ENCODE measurements at regions not wholly inside any gene's neighbourhood (a gene's known extent, or its start where the extent isn't known, plus 50 kb on each side); places are given as distances from the start of the nearest gene placed in this dataset.

GRCh38 chr2:104654811-104655210 is 199.1 kb upstream of the POU3F3 start:
- H3K4me3 ChIP-seq (ENCODE audit: low read depth in 2 of 2, low read length in 1 of 2) = no peak overlapping the region
- H3K4me1 ChIP-seq (ENCODE audit: control insufficient read depth in 1 of 2, insufficient read depth in 2 of 2, low read depth in 1 of 2, low read length in 1 of 2) = peaks cover 0 to 11% of the 10 kb centered on the region in 2 experiments; a peak in 2 of 4 replicates
- H3K9me3 ChIP-seq = no peaks in the 10 kb centered on the region
- no peak overlapping the region for H2AFZ ChIP-seq (ENCODE audit: low read depth)
- H3F3A ChIP-seq (replicated peaks; ENCODE audit: insufficient read depth) = no peaks in the 10 kb centered on the region
- no peaks in the 10 kb centered on the region for H3K9me2 ChIP-seq
- peak overlapping the region in 1 of 2 experiments; percentile 62; a peak in 1 of 4 replicates for H3K27ac ChIP-seq (ENCODE audit: low read depth in 2 of 2, low read length in 1 of 2)
- H4K20me1 ChIP-seq (ENCODE audit: insufficient read depth) = no peaks in the 10 kb centered on the region
- no peaks in the 10 kb centered on the region for H3K27me3 ChIP-seq (ENCODE audit: insufficient read depth)
- POLR2A ChIA-PET = interaction anchor here (1.2 kb wide), 1 partner anchor 16 kb away, joined by 9 read pairs; no protein-coding TSS in a partner anchor
- 10% methylated on average over 4 of the region's 4 CpGs for WGBS (ENCODE audit: low lambda C conversion rate)
- no peak overlapping the region for H3K9ac ChIP-seq
- no peak overlapping the region for H3K4me2 ChIP-seq
- CTCF ChIA-PET = no interaction called here
- peak; percentile 87 for DNase-seq
- no peaks in the 10 kb centered on the region for H3K36me3 ChIP-seq (replicated peaks in 1 of 2; ENCODE audit: control insufficient read depth in 1 of 2, insufficient read depth in 2 of 2, low read length in 1 of 2)
- peak; percentile 88 for TF ChIP-seq GATA2 (CRISPR knock-in tag; IDR thresholded peaks at IDR 0.05)
- TF ChIP-seq TEAD4 (IDR thresholded peaks at IDR 0.05; ENCODE audit: borderline replicate concordance, insufficient read depth) = peak; percentile 35; the same call in 1 of the 2 replicates
- peak; percentile 94 for TF ChIP-seq FOXJ3 (CRISPR knock-in tag; IDR thresholded peaks at IDR 0.05)
- TF ChIP-seq NFIC (IDR thresholded peaks at IDR 0.05; ENCODE audit: borderline replicate concordance) = no peak
- peak; percentile 55 for TF ChIP-seq CHD2 (IDR thresholded peaks at IDR 0.05; ENCODE audit: low read length, partially characterized antibody)
- TF ChIP-seq EP300 (IDR thresholded peaks at IDR 0.05; ENCODE audit: borderline replicate concordance in 1 of 2, low read depth in 1 of 2, low read length in 1 of 2) = peak in 1 of 2 experiments; percentile 94; a peak in 2 of 4 replicates
- no peak for TF ChIP-seq NRF1 (IDR thresholded peaks at IDR 0.05; ENCODE audit: low read depth, low read length)
- peak; percentile 36; the same call in 1 of the 2 replicates for TF ChIP-seq TCF12 (IDR thresholded peaks at IDR 0.05)
- TF ChIP-seq RFX5 (IDR thresholded peaks at IDR 0.05; ENCODE audit: low read length) = 0 out of 2 replicates have a peak, but pooled peaks have one; percentile 28
- peak; percentile 93 for TF ChIP-seq RCOR1 (IDR thresholded peaks at IDR 0.05; ENCODE audit: low read length)
- peak; percentile 8; the same call in 1 of the 2 replicates for TF ChIP-seq RAD21 (IDR thresholded peaks at IDR 0.05; ENCODE audit: low read length)
- no peak for TF ChIP-seq MEF2A (IDR thresholded peaks at IDR 0.05; ENCODE audit: borderline replicate concordance, low read depth)
- H3K79me2 ChIP-seq (ENCODE audit: insufficient read depth) = no peaks in the 10 kb centered on the region

- WGBS (ENCODE audit: low lambda C conversion rate) = 77% methylated on average over 20 of the region's 20 CpGs
- DNase-seq = no peak
- ChIA-PET CTCF (interaction anchor here (1.3 to 1.4 kb wide), 2 partner anchors 13 to 193 kb away, joined by 3 to 7 read pairs; no protein-coding TSS in a partner anchor), POLR2A (no interaction called here)
- no peaks in the 10 kb centered on the region for H3K27me3 ChIP-seq (ENCODE audit: insufficient read depth)
- no peak overlapping the region for H3K4me3 ChIP-seq (ENCODE audit: low read depth in 2 of 2, low read length in 1 of 2)
- H2AFZ ChIP-seq (ENCODE audit: low read depth) = no peak overlapping the region
- H3K4me2 ChIP-seq = no peak overlapping the region
- peaks cover 0 to 11% of the 10 kb centered on the region in 2 experiments; a peak in 2 of 4 replicates for H3K4me1 ChIP-seq (ENCODE audit: control insufficient read depth in 1 of 2, insufficient read depth in 2 of 2, low read depth in 1 of 2, low read length in 1 of 2)
- no peaks in the 10 kb centered on the region for H3F3A ChIP-seq (replicated peaks; ENCODE audit: insufficient read depth)
- H3K9ac ChIP-seq = no peak overlapping the region
- H3K79me2 ChIP-seq (ENCODE audit: insufficient read depth) = no peaks in the 10 kb centered on the region
- H3K9me3 ChIP-seq = no peaks in the 10 kb centered on the region
- no peaks in the 10 kb centered on the region for H4K20me1 ChIP-seq (ENCODE audit: insufficient read depth)
- H3K27ac ChIP-seq (ENCODE audit: low read depth in 2 of 2, low read length in 1 of 2) = no peak overlapping the region
- no peaks in the 10 kb centered on the region for H3K9me2 ChIP-seq
- no peaks in the 10 kb centered on the region for H3K36me3 ChIP-seq (replicated peaks in 1 of 2; ENCODE audit: control insufficient read depth in 1 of 2, insufficient read depth in 2 of 2, low read length in 1 of 2)
- TF ChIP-seq ZBTB33 (IDR thresholded peaks at IDR 0.05; ENCODE audit: borderline replicate concordance, low read depth) (no peak), USF1 (IDR thresholded peaks at IDR 0.05; ENCODE audit: borderline replicate concordance, low read depth) (no peak), MAX (IDR thresholded peaks at IDR 0.05; ENCODE audit: low read depth) (no peak), REST (IDR thresholded peaks at IDR 0.05; ENCODE audit: low read depth, low read length) (no peak), MEF2A (IDR thresholded peaks at IDR 0.05; ENCODE audit: borderline replicate concordance, low read depth) (no peak), MXI1 (IDR thresholded peaks at IDR 0.05; ENCODE audit: low read depth, low read length) (no peak), NRF1 (IDR thresholded peaks at IDR 0.05; ENCODE audit: low read depth, low read length) (no peak), RAD21 (IDR thresholded peaks at IDR 0.05; ENCODE audit: low read length) (no peak), YY1 (IDR thresholded peaks at IDR 0.05; ENCODE audit: low read depth) (no peak), USF2 (IDR thresholded peaks at IDR 0.05; ENCODE audit: borderline replicate concordance, low read depth, low read length) (no peak), SMC3 (IDR thresholded peaks at IDR 0.05; ENCODE audit: low read depth, low read length) (no peak)
These were observed 197.2 kb upstream of the POU3F3 start for GRCh38 chr2:104656571-104657163.
